Liver (tissue), 3 donors: ENCODE measurements at regions not wholly inside any gene's neighbourhood (a gene's known extent, or its start where the extent isn't known, plus 50 kb on each side); places are given as distances from the start of the nearest gene placed in this dataset.

Source experiments
- CTCF ChIP-seq: fragments of 150-350 bp; IDR thresholded peaks from 2 replicates; pipeline ENCODE4 v1.5.1; 2017; ENCODE audit warnings: improper control_type of control experiment, low read depth, low read length; ENCODE audit not compliant: missing input control
- SP1 ChIP-seq: IDR thresholded peaks from 2 replicates; pipeline ENCODE4 v1.6.1; 2018; ENCODE audit warnings: antibody characterized with exemption, mild to moderate bottlenecking
- YY1 ChIP-seq: IDR thresholded peaks from 2 replicates; pipeline ENCODE4 v1.6.1; 2016; ENCODE audit warnings: antibody characterized with exemption, mild to moderate bottlenecking
- TF ChIP-seq, protein P1 (sequence below): IDR thresholded peaks from 2 replicates; pipeline ENCODE4 v1.6.1; 2016; ENCODE audit warnings: antibody characterized with exemption
- donor health status: healthy.
- donor health status: healthy.

- TF ChIP-seq CTCF (no peak), SP1 (no peak), YY1 (no peak)
- TF ChIP-seq, protein P1, sequence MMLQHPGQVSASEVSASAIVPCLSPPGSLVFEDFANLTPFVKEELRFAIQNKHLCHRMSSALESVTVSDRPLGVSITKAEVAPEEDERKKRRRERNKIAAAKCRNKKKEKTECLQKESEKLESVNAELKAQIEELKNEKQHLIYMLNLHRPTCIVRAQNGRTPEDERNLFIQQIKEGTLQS: no peak
Observed at GRCh38 chr9:73566627-73567026, 415.0 kb downstream of the ANXA1 start.
